ENCODE measurements at regions not wholly inside any gene's neighbourhood (a gene's known extent, or its start where the extent isn't known, plus 50 kb on each side); places are given as distances from the start of the nearest gene placed in this dataset.

DNA sequence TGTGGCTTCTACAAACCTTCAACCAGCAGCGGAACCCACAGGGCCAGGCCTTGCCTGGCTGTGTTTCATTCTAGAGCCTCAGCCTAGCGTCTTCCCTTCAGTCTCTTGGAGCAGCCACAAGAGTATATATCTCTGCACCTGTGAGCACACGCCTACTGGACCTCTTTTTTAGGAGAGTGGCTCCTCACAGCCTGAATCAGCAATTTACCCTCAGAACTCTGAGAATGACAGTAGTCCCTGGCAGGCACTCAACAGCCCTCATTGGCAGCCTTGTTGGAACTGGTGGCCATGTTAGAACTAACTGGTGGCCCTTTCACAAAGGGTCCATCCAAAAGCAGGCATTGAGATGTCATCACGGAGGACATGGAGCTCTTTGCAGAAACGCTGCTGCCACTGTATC lies 138.9 kb downstream of the BCOR start:
- H3K9me3 ChIP-seq (ENCODE audit: control insufficient read depth in 1 of 2, insufficient read depth in 1 of 2, low read depth in 1 of 2, low read length in 2 of 2) = no peaks in the 10 kb centered on the region
- no peaks in the 10 kb centered on the region for H3K27me3 ChIP-seq (ENCODE audit: insufficient read depth, low read length)
- no peak overlapping the region for H3K27ac ChIP-seq (ENCODE audit: low read depth, low read length)
- no peaks in the 10 kb centered on the region for H4K20me1 ChIP-seq (ENCODE audit: insufficient read depth)
- no peak overlapping the region for H3K4me3 ChIP-seq (replicated peaks in 1 of 2; ENCODE audit: low read depth in 1 of 2, low read length in 2 of 2)
- H3K9ac ChIP-seq (ENCODE audit: low read length) = no peak overlapping the region
- H2AFZ ChIP-seq (ENCODE audit: low read depth, low read length, poor library complexity, severe bottlenecking) = no peak overlapping the region
- intact Hi-C loops (cut with micrococcal nuclease) = no loop called here
- DNase-seq (ENCODE audit: low read depth, low spot score) (no peak), ATAC-seq (no peak)
- H3K4me1 ChIP-seq (ENCODE audit: control insufficient read depth in 1 of 2, insufficient read depth in 2 of 2, low read length in 2 of 2) = peaks cover 17 to 30% of the 10 kb centered on the region in 2 experiments
- ChIA-PET CTCF (no interaction called here), RAD21 (ENCODE audit: low non-redundant PET in 1 of 2, low total read pairs in 2 of 2, uncharacterized antibody in 2 of 2, unreplicated experiment in 2 of 2) (no interaction called here), POLR2A (no interaction called here)
- H3K4me2 ChIP-seq (ENCODE audit: low read length) = no peak overlapping the region
- H3K9me2 ChIP-seq (ENCODE audit: insufficient read depth) = no peaks in the 10 kb centered on the region
- no TSS peak for BruUV-seq (replicated peaks)
- H3K36me3 ChIP-seq (ENCODE audit: control insufficient read depth in 1 of 2, insufficient read depth in 2 of 2, low read length in 2 of 2) = no peaks in the 10 kb centered on the region
- no peaks in the 10 kb centered on the region for H3K79me2 ChIP-seq (ENCODE audit: insufficient read depth, low read length)
- no peak for TF ChIP-seq ZNF274 (IDR thresholded peaks at IDR 0.05; ENCODE audit: low read depth, low read length)

DNA sequence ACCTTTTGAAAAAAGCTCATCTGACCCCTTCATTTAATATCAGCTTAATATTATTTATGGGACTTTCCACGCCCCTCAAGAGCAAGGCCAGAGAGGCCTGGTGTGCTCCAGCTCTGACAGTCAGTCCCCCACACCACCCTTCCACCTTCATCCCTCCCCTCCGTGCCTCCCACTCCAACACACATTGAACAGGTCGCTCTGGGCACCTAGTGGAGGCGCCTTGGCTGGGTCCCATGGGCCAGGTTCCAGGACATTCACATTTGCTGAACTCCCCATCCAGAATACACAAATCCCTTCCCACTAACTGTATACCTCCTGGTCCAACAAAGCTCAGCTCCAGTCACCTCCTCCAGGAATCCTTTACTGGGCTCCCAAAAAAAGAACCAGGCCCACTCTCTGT lies 137.5 kb downstream of the BCOR start:
- no peak for DNase-seq (ENCODE audit: low read depth, low spot score)
- ChIA-PET CTCF (no interaction called here), POLR2A (no interaction called here), RAD21 (ENCODE audit: low non-redundant PET in 1 of 2, low total read pairs in 2 of 2, uncharacterized antibody in 2 of 2, unreplicated experiment in 2 of 2) (no interaction called here)
- Histone ChIP-seq H3K4me2 (ENCODE audit: low read length) (no peak overlapping the region), H3K27me3 (ENCODE audit: insufficient read depth, low read length) (no peaks in the 10 kb centered on the region), H3K36me3 (ENCODE audit: control insufficient read depth in 1 of 2, insufficient read depth in 2 of 2, low read length in 2 of 2) (no peaks in the 10 kb centered on the region), H3K9ac (ENCODE audit: low read length) (no peak overlapping the region), H3K4me3 (replicated peaks in 1 of 2; ENCODE audit: low read depth in 1 of 2, low read length in 2 of 2) (no peak overlapping the region), H4K20me1 (ENCODE audit: insufficient read depth) (no peaks in the 10 kb centered on the region), H2AFZ (ENCODE audit: low read depth, low read length, poor library complexity, severe bottlenecking) (no peak overlapping the region), H3K9me3 (ENCODE audit: control insufficient read depth in 1 of 2, insufficient read depth in 1 of 2, low read depth in 1 of 2, low read length in 2 of 2) (no peaks in the 10 kb centered on the region), H3K27ac (ENCODE audit: low read depth, low read length) (no peak overlapping the region), H3K79me2 (ENCODE audit: insufficient read depth, low read length) (no peaks in the 10 kb centered on the region), H3K9me2 (ENCODE audit: insufficient read depth) (no peaks in the 10 kb centered on the region), H3K4me1 (ENCODE audit: control insufficient read depth in 1 of 2, insufficient read depth in 2 of 2, low read length in 2 of 2) (peaks cover 5 to 16% of the 10 kb centered on the region in 2 experiments; a peak in 3 of 4 replicates)
- intact Hi-C loops (cut with micrococcal nuclease) = no loop called here
- BruUV-seq (replicated peaks) = no TSS peak
- no peak for TF ChIP-seq YY1 (IDR thresholded peaks at IDR 0.05; ENCODE audit: extremely low read depth, insufficient replicate concordance, low read depth, low read length)
- TF ChIP-seq CEBPB (IDR thresholded peaks at IDR 0.05; ENCODE audit: low read depth) = no peak
- no peak for TF ChIP-seq SIN3A (IDR thresholded peaks at IDR 0.05; ENCODE audit: low read depth)
- TF ChIP-seq EZH2 (IDR thresholded peaks at IDR 0.05) = no peak
- no peak for TF ChIP-seq CBX3 (IDR thresholded peaks at IDR 0.05; ENCODE audit: low read depth)
- TF ChIP-seq, protein P1, sequence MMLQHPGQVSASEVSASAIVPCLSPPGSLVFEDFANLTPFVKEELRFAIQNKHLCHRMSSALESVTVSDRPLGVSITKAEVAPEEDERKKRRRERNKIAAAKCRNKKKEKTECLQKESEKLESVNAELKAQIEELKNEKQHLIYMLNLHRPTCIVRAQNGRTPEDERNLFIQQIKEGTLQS (IDR thresholded peaks at IDR 0.05) = no peak
- ATAC-seq = no peak

Data from HCT116 (cell line).